GM12891 (cell line): ENCODE measurements at regions not wholly inside any gene's neighbourhood (a gene's known extent, or its start where the extent isn't known, plus 50 kb on each side); places are given as distances from the start of the nearest gene placed in this dataset.

Source experiments
- PAX5 ChIP-seq: IDR thresholded peaks from 2 replicates; pipeline ENCODE4 v1.6.1; 2011; ENCODE audit warnings: low read length, moderate library complexity, mild to moderate bottlenecking; ENCODE audit not compliant: insufficient read depth, severe bottlenecking
- POLR2A ChIP-seq: IDR thresholded peaks from 2 replicates; pipeline ENCODE4 v1.6.1; 2011; ENCODE audit warnings: low read depth, low read length, control low read depth
- POLR2AphosphoS5 ChIP-seq: IDR thresholded peaks from 2 replicates; pipeline ENCODE4 v1.6.1; 2011; ENCODE audit warnings: low read depth, low read length, control low read depth
- TAF1 ChIP-seq: IDR thresholded peaks from 2 replicates; pipeline ENCODE4 v1.6.1; 2011; ENCODE audit warnings: low read depth, low read length, control low read depth

DNA sequence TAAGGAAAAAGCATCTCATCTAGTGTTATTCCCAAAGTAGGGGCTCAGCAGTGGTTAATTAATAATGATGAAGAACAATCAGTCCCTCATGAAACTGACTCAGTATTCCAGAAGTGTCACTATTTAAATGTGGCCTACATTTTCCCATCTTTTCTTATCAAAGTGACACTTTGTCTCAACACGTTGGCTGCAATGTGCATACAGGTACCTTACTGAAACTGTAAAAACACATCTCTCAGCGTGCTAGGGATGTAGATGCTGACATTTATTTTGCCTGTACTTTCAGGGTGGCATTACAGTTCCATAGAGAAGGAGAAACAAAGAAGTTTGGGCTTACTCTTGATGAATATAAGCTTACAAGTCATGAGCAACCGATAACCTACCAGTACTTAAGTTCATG, 58.3 kb upstream of the FAT3 start:
- TF ChIP-seq POLR2A (no peak), POLR2AphosphoS5 (no peak), TAF1 (no peak), PAX5 (no peak)
